ENCODE measurements at regions not wholly inside any gene's neighbourhood (a gene's known extent, or its start where the extent isn't known, plus 50 kb on each side); places are given as distances from the start of the nearest gene placed in this dataset.

DNA sequence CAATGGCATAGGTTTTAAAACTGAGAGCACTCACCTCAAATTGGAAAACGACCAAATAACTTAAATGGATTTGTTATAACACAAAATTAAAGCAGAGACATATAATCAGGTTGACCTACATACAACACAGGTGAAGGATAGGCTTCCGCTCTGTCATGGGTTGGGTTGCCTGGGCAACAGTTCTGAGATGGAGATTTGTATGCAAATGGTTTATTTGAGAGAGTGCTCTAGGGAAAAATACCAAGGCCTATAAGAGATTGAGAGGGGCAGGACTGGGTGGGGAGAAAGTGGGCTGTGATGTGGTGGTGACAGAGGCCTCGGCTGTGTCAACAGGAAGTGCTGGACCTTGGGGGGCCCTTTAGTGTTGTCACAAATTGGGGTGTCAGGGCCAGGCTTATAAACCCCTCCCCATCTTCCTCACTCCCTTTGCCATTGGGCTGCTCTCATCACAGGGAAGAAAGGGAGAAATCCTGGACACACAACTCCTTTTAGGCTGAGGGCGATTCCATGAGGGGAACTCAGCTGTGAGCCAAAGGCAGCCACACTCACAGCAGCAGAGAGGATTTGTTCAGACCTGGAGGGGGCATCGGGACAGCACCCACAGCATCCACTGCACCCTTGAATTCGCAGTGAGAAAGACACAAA lies 105.4 kb upstream of the LYZL1 start:
- no peak for ATAC-seq
- DNase-seq, result no peak
- intact Hi-C loops (cut with DNase I), result no loop called here
- Histone ChIP-seq H3K4me3 (no peak overlapping the region), H3K27ac (no peak overlapping the region), H3K4me1 (no peaks in the 10 kb centered on the region), H3K36me3 (no peaks in the 10 kb centered on the region), H3K27me3 (peaks cover 0 to 5% (median 0%) of the 10 kb centered on the region in 9 donors), H3K9me3 (no peaks in the 10 kb centered on the region)
- TF ChIP-seq, protein P1, sequence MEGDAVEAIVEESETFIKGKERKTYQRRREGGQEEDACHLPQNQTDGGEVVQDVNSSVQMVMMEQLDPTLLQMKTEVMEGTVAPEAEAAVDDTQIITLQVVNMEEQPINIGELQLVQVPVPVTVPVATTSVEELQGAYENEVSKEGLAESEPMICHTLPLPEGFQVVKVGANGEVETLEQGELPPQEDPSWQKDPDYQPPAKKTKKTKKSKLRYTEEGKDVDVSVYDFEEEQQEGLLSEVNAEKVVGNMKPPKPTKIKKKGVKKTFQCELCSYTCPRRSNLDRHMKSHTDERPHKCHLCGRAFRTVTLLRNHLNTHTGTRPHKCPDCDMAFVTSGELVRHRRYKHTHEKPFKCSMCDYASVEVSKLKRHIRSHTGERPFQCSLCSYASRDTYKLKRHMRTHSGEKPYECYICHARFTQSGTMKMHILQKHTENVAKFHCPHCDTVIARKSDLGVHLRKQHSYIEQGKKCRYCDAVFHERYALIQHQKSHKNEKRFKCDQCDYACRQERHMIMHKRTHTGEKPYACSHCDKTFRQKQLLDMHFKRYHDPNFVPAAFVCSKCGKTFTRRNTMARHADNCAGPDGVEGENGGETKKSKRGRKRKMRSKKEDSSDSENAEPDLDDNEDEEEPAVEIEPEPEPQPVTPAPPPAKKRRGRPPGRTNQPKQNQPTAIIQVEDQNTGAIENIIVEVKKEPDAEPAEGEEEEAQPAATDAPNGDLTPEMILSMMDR (IDR thresholded peaks at IDR 0.05), result no peak
- TF ChIP-seq POLR2A (IDR thresholded peaks at IDR 0.05), result no peak
- WGBS, 4 donors, result 86 to 89% (median 88%) methylated on average over 6 of the region's 6 CpGs

DNA sequence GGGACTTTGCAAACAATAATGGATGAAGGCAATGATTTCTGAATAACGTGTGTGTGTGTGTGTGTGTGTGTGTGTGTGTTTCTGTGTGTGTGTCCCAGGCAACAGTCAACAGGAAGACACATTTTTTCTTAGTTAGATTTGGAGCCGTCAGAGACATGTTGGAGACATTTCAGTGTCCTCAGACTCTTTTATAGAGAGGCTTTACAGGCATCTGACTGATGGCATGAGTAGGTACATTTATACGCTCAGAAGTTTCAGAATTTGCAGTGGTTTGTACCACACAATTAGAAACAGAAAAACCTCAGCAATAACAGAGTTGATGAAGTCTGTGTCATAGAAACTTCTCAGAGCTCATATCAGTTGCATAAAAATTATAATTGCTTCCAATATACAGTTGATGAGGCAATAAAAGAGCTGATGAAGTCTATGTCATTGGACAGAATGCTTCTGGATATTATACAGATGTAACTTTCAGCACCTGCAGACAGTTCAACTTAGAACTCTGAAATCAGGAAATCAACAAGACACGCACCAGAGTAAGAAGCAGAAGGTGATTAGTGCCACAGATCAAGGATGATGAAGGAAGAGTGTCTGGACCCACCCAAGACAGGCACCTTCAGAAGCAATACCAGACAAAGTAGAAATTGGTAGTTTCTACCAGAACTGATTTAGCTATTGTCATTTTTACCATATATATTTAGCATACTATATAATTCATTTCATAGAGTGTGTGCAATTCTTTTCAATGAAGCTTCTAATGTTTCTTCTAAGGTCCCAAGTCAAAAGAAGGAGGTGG lies 104.5 kb upstream of the LYZL1 start:
- H3K4me1 ChIP-seq, result no peaks in the 10 kb centered on the region
- no peak overlapping the region for H3K4me3 ChIP-seq
- intact Hi-C loops (cut with DNase I), result no loop called here
- no peaks in the 10 kb centered on the region for H3K9me3 ChIP-seq
- no peaks in the 10 kb centered on the region for H3K36me3 ChIP-seq
- TF ChIP-seq POLR2A (IDR thresholded peaks at IDR 0.05), result no peak
- TF ChIP-seq, protein P1 (IDR thresholded peaks at IDR 0.05), result no peak
- WGBS, 4 donors, result 71 to 77% (median 76%) methylated on average over 4 of the region's 4 CpGs
- no peak overlapping the region for H3K27ac ChIP-seq
- ATAC-seq (no peak), DNase-seq (no peak)
- H3K27me3 ChIP-seq, result peaks cover 0 to 5% (median 0%) of the 10 kb centered on the region in 9 donors

DNA sequence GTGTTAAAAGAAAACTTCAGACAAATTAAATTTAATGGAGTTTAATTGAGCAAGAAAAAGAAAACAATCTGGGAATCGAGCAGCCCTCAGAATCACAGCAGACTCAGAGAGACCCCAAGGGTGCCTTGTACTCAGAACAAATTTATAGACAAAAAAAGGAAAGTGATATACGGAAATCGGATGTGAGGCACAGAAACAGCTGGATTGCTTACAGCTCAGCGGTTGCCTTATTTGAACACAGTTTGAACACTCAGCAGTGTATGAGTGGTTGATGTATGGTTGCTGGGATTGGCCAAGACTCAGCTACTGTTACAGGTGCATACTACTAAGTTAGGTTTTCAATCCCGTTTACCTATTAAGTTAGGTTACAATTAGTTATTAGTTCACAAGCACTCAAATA lies 103.8 kb upstream of the LYZL1 start:
- WGBS, 4 donors, result 88 to 91% (median 90%) methylated on average over 5 of the region's 5 CpGs
- TF ChIP-seq, protein P1 (IDR thresholded peaks at IDR 0.05), result no peak
- no peak for TF ChIP-seq POLR2A (IDR thresholded peaks at IDR 0.05)
- intact Hi-C loops (cut with DNase I), result no loop called here
- H3K4me1 ChIP-seq, result no peaks in the 10 kb centered on the region
- no peak for DNase-seq
- H3K4me3 ChIP-seq, result no peak overlapping the region
- H3K27ac ChIP-seq, result no peak overlapping the region
- H3K36me3 ChIP-seq, result no peaks in the 10 kb centered on the region
- H3K9me3 ChIP-seq, result no peaks in the 10 kb centered on the region
- peaks cover 0 to 5% (median 0%) of the 10 kb centered on the region in 9 donors for H3K27me3 ChIP-seq
- ATAC-seq, result no peak

DNA sequence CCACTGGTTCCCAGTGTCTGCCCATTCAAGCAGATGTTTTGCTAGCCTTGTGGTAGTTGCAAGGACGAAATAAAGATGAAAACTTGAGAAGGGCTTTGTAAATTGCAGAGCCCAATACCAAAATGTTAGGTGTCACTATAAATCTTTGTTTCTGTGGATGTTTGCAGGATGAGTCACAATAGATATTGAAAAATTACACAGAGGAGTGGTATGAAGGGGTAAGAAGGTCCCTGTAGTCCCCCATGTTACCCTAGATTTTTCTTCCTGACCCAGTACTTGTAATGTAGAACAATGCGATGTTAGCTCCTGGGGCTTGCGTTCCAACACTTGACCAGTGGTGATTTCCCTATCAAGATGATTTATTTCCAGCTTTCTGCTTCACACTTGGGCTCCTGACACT lies 102.6 kb upstream of the LYZL1 start:
- no peaks in the 10 kb centered on the region for H3K4me1 ChIP-seq
- no peaks in the 10 kb centered on the region for H3K36me3 ChIP-seq
- WGBS, 4 donors, result 72 to 89% (median 80%) methylated on average over 3 of the region's 3 CpGs
- intact Hi-C loops (cut with DNase I), result no loop called here
- H3K9me3 ChIP-seq, result no peaks in the 10 kb centered on the region
- TF ChIP-seq, protein P1 (IDR thresholded peaks at IDR 0.05), result no peak
- TF ChIP-seq POLR2A (IDR thresholded peaks at IDR 0.05), result no peak
- DNase-seq (no peak), ATAC-seq (no peak)
- H3K27ac ChIP-seq, result no peak overlapping the region
- no peak overlapping the region for H3K4me3 ChIP-seq
- peaks cover 0 to 5% (median 0%) of the 10 kb centered on the region in 9 donors for H3K27me3 ChIP-seq

All from heart left ventricle (tissue), 16 donors.